Activated T-helper 9 cell treated with anti-CD3 and anti-CD28 coated beads, Interleukin-2, amount 50 U/mL, for 16 hours (primary cell): ENCODE measurements at regions not wholly inside any gene's neighbourhood (a gene's known extent, or its start where the extent isn't known, plus 50 kb on each side); places are given as distances from the start of the nearest gene placed in this dataset.

ENCODE experiments used
- DNase-seq: peaks from one replicate; pipeline ENCODE4 v3.0.0-alpha.2; 2020; ENCODE audit warnings: low read depth

DNA sequence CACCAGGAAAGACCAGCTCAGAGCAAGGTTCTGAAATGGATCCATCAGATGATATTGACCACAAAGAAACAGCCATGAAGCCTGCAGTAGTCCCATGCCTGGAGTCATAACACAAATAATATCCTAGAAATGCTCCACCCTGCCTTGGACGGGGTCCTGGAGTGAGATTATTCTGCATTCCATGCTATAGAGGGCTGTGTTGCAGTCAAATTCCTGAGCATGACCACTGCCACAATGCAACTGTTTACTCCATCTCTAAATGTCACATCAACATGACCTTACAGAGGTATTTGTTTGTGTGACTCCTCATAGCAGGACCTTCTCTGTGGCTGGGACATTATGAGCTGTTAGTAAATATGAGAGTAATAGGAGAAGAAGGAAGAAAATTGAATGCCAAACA is 257.5 kb upstream of the TCF21 start:
- no peak for DNase-seq

GRCh38 chr6:133632206-133632605 is 256.7 kb upstream of the TCF21 start:
- no peak for DNase-seq

GRCh38 chr6:133632906-133633305 is 256.0 kb upstream of the TCF21 start:
- DNase-seq, result no peak

- DNase-seq, result no peak
Measured at GRCh38 chr6:133634474-133634873, 254.4 kb upstream of the TCF21 start.

GRCh38 chr6:133635447-133635846 is 253.5 kb upstream of the TCF21 start:
- DNase-seq, result no peak

GRCh38 chr6:133637436-133637835 is 251.5 kb upstream of the TCF21 start:
- DNase-seq, result no peak

- DNase-seq, result no peak
Measured at GRCh38 chr6:133637874-133638273, 251.0 kb upstream of the TCF21 start.

DNA sequence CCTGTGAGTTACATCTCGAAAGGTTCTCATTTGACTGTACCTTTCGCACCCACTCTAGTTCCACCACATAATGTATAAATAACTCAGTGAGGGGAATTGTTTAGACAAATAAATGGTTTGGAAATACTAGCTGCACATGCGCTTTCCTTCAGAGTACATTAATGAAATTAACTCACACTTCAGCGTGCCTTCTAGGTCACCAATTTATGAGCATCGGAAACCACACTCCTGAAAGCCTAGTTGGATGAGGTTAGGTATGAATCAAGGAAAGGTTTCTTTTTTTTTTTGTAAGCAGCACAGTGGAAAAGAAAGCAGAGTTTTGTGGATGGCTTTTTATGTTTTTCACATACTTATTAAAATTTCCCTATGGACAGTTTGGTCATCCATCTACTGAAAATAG is 247.8 kb upstream of the TCF21 start:
- DNase-seq, result no peak

- DNase-seq, result no peak
Measured at GRCh38 chr6:133644548-133644891, 244.4 kb upstream of the TCF21 start.

- DNase-seq, result no peak
Measured at GRCh38 chr6:133644892-133645619, 243.9 kb upstream of the TCF21 start.

DNA sequence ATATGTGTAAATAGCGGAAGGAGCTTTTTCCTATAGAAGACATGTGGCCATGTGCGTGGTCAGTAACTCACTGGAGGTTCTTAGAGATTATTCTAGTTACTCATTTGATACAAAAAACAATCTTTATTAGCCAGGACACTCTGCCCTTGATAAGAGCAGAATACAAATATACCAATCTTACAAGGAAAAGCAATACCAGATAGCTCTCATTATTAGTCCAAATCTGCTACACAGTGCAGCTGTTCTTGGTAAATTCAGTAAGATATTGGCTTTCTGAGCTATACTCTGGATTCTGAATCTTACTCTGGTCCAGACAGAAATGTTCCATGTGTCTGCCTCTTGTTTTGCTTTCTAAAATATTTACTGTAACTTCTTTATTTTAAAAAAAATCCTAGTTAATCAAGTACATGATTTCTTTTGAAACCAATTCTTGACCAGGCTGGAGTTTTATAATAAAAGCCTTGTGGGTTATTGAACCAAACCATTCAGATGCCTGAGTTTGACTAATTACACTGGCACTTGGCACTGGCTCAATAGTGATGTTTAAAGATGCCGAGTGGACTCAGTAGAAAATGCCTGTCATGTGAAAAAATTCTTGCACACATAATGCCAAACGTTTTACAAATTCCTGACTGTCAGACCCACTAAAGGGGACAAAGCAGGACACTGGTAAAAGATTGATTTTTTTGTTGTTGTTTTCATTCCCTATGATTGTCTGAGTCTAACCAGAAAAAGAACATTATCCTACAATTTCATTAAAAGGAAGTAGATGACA is 242.8 kb upstream of the TCF21 start:
- DNase-seq, result no peak

DNA sequence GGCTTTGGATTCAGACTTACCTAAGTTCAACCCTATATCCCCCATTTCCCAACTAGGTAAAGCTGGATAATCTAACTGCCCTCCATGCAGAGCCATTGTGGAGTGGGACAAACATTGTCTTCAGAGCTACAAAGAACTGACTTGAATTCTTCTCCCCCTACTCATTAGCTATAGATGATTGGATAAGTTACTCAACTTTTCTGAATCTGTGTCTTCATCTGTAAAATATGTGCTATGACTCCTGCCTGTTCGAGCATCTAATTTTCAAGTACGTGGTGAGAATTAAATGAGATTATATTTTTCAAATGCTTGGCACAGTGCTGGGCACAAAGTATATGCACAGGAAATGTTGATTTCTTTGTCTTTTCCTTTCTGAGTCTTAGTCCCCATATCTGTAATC is 240.3 kb upstream of the TCF21 start:
- no peak for DNase-seq

GRCh38 chr6:133671376-133671775 is 217.5 kb upstream of the TCF21 start:
- DNase-seq, result no peak

- no peak for DNase-seq
Measured at GRCh38 chr6:133673056-133673455, 215.9 kb upstream of the TCF21 start.

DNA sequence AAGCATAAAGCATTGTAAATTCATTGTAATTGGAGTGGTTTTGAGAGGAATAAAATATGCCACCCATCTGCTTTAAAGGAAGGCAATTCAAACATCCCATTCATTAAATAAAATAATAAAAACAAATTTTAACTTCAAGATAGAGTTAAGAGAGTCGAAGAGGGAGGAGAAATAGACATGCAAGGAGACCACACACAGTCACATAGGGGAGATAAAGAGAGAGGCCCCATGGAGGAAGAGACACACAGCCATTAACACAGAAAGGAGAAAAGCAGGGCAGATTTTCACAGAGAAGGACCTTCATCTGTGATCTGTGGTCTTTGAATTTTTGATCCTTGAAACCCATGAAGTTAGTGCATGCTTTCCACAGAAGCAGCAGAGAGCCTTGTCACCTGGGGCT is 214.3 kb upstream of the TCF21 start:
- DNase-seq, result no peak

GRCh38 chr6:133680994-133681393 is 207.9 kb upstream of the TCF21 start:
- no peak for DNase-seq

DNA sequence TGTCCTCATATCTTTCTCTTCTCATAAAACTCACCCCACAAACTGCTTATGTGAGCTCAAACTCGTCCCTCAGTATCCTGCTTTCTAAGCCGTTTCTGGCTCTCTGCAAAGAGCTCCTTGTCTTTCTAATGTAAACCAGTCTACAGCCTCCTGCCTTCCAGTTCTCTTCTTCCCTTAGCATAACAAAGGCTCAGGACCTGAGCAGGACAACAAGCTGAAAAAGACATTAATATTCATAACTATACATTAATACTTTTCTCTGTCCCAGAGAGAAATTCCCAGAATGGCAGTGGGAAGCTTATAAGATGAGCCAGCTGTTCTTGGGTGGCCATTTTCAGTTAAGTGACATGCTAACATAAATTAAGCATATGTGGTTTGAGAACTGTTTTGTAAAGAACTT is 207.0 kb upstream of the TCF21 start:
- no peak for DNase-seq

DNA sequence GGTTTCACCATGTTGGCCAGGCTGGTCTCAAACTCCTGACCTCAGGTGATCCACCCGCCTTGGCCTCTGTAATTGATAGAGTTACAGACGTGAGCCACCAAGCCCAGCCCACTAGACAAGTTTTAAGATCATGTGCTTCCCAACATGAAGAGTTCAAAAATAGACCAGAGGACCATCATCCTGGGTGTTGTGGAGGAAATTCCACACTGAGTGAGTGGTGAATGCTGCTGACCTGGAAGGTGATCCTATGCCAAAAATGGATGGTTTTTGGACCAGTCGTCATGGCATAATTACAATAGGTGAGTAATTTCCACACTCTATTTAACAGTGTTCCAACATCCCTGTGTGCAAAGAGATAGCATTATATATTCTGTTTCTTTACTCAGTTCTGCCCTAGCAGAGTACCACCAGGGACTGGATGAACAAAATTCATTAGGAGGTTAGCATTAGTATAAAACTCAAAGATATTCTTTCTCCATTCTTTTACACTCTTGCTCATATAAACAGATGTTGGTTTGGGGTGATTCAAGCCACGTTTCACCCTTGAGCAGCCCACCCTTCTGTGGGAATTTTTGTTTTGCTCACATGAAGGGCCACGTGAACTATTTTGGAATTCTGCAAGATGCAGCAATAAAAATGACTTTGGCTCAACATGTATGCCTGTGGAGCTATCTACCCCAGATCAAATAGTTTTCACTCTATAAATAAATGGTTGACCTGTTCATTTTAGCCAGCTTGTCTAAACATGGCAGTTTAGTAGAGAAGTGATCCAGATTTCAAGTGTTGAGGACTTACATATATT is 206.2 kb upstream of the TCF21 start:
- no peak for DNase-seq

GRCh38 chr6:133683308-133683580 is 205.7 kb upstream of the TCF21 start:
- DNase-seq, result no peak

DNA sequence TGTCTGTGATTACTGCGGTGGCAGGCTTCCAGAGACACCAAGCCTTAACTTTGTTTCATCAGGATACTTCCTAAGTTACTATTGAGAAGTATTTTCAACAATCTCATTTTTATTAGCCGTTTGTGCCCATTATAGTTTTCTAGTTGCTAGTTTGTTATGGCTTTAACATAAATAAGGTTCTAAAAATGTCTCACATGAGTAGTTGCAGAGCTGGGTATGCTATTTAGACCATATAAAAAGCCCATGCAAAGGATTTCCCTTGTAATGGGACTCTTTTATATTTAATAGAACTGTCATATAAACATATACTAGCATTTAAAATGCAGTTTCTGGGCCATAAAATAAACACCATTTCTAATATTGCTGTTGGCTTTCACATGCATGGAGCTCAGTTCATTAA is 205.3 kb upstream of the TCF21 start:
- DNase-seq, result no peak

DNA sequence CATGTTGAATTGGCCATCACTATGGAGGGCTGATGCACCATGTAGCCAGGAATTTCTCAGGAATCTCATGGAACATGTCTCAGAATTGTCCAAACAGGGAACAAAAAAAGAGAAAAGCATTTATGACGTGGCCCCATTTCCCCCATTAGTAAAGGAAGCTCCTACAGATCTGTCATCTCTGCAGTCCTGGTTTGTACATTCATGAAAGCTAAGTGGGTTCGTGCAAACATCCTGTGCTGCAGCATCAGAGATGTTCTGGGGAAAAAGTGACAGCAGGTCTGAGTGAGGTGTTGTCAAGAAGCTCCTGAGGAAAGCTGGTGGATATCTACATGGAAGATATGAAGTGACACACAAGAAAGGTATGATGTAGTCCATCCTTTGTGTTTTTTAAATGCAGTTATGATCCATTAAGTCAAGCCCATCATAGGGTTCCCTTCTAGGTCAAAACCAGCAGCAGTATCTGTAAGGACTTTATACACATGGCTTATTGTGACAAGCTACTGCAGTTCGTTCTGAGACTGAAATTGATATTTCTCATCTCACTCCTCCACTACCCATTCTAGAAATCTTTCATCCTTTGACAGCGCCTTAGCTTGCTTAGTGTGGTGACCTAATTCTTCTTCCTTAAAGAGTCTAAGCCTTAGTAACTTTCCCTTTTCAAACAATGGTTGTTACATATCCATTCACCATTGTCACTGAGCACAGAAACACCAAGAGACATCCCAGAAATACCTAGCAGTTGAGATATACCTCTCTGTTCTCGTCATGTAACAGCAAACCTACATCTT is 200.0 kb upstream of the TCF21 start:
- no peak for DNase-seq

GRCh38 chr6:133689863-133690262 is 199.1 kb upstream of the TCF21 start:
- no peak for DNase-seq

DNA sequence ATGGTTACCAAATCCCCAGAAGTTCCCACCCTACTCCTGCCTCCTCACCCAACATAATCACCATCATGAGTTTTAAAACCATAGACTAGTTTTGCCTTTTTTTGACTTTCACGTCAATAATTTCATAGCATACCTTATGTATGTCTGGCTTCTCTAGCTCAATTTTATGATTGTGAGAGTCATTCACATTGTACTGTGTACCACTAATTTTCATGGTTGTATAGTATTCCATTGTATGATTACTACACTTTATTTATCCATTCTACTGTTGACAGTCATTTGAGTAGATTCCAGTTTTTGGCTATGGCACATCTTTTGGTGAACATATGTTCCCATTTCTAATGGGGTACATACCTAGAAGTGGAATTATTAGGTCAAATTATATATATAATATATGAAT is 195.3 kb upstream of the TCF21 start:
- no peak for DNase-seq
